Activated naive CD4-positive, alpha-beta T cell treated with anti-CD3 and anti-CD28 coated beads, Interleukin-2, amount 10 ng/mL, durations not matched to agents 7 days and 5 days (primary cell): ENCODE measurements at regions not wholly inside any gene's neighbourhood (a gene's known extent, or its start where the extent isn't known, plus 50 kb on each side); places are given as distances from the start of the nearest gene placed in this dataset.

ENCODE experiments used
- CTCF ChIA-PET: fragments of 350-600 bp; sonication (Branson Sonifier 250); formaldehyde crosslinking; loops from one replicate; lab custom pipeline; 2021; ENCODE audit warnings: antibody characterized with exemption; lab: Charles Lee
- DNase-seq: peaks from one replicate; pipeline ENCODE4 v3.0.0-alpha.2; 2020
- H3K27ac Mint-ChIP-seq: one replicate; pipeline ENCODE4 v1.8.0; 2021; ENCODE audit warnings: mild to moderate bottlenecking, moderate library complexity, mixed read lengths
- H3K27me3 Mint-ChIP-seq: one replicate; pipeline ENCODE4 v1.8.0; 2021; ENCODE audit warnings: mild to moderate bottlenecking, mixed read lengths
- H3K36me3 Mint-ChIP-seq: one replicate; pipeline ENCODE4 v1.8.0; 2021; ENCODE audit warnings: mixed read lengths
- H3K4me1 Mint-ChIP-seq: one replicate; pipeline ENCODE4 v1.8.0; 2021; ENCODE audit warnings: mixed read lengths
- H3K4me3 Mint-ChIP-seq: one replicate; pipeline ENCODE4 v1.8.0; 2021; ENCODE audit warnings: mild to moderate bottlenecking, moderate library complexity, mixed read lengths
- H3K9me3 Mint-ChIP-seq: one replicate; pipeline ENCODE4 v1.8.0; 2021; ENCODE audit warnings: mixed read lengths

DNA sequence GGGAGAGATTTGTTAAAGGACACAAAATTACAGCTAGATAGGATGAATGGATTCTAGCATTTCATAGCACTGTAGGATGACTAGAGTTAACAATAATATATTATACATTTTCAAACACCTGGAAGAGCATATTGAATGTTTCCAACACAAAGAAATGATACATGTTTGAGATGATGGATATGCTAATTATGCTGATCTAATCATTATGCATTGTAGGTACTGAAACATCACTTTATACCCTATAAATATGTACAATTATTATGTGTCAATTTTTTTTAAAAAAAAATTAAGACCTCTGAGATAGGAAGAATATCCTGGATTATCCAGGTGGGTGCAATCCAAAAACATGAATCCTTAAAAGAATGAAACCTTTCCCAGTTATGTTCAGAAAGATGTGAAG, 100.3 kb upstream of the CPNE8 start:
- Mint-ChIP-seq H3K36me3 (no peaks in the 10 kb centered on the region), H3K27me3 (no peaks in the 10 kb centered on the region), H3K4me3 (no peak overlapping the region), H3K4me1 (no peaks in the 10 kb centered on the region), H3K27ac (no peak overlapping the region), H3K9me3 (peaks cover 2% of the 10 kb centered on the region)
- CTCF ChIA-PET = no interaction called here
- no peak for DNase-seq

DNA sequence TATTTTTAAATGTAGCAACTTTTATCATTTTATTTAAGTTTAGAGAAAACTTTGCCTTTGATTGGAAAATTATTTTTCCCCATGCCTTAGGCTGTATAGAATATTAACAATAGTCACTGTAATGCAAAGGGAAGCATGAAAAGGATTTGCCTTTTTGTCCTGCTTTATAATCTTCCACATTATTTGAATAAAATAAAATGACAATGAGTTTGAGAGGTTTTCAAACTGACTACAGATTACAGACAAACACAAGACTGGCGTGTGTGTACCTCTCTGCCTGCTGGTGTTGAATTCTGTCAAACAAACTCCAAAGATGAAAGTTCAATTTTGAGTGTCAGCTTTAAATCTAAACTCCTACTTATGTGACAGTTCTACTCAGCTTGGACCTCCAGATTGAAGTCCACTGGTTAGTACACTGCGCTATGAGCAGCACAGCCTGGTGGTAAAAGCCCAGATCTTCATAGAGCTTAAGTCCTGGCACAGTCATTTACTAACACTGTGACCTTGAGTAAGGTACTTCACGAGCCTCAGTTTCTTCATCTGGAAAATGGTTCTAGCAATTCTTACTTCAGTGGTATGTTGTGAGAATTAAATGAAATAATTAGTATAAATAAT, 98.3 kb upstream of the CPNE8 start:
- Mint-ChIP-seq H3K36me3 (no peaks in the 10 kb centered on the region), H3K27ac (no peak overlapping the region), H3K4me3 (no peak overlapping the region), H3K27me3 (no peaks in the 10 kb centered on the region), H3K9me3 (peaks cover 2% of the 10 kb centered on the region), H3K4me1 (no peaks in the 10 kb centered on the region)
- CTCF ChIA-PET = no interaction called here
- DNase-seq = no peak

DNA sequence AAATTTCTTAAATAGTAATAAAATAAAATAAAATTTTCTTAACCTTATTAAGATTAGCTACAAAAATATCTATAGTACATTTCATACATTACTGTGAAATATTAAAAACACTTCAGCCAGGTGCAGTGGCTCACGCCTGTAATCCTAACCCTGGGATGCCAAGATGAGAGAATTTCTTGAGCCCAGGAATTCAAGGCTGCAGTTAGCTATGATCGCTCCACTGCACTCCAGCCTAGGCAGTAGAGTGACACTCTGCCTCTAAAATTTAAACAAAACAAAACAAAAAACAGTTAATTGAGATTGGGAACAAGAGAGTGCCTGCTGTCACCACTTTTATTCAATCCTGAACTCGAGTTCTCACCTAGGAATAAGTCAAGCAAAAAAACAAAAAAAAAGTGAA, 95.0 kb upstream of the CPNE8 start:
- Mint-ChIP-seq H3K4me1 (no peaks in the 10 kb centered on the region), H3K27me3 (no peaks in the 10 kb centered on the region), H3K9me3 (no peaks in the 10 kb centered on the region), H3K4me3 (no peak overlapping the region), H3K36me3 (no peaks in the 10 kb centered on the region), H3K27ac (no peak overlapping the region)
- no peak for DNase-seq
- CTCF ChIA-PET = no interaction called here

DNA sequence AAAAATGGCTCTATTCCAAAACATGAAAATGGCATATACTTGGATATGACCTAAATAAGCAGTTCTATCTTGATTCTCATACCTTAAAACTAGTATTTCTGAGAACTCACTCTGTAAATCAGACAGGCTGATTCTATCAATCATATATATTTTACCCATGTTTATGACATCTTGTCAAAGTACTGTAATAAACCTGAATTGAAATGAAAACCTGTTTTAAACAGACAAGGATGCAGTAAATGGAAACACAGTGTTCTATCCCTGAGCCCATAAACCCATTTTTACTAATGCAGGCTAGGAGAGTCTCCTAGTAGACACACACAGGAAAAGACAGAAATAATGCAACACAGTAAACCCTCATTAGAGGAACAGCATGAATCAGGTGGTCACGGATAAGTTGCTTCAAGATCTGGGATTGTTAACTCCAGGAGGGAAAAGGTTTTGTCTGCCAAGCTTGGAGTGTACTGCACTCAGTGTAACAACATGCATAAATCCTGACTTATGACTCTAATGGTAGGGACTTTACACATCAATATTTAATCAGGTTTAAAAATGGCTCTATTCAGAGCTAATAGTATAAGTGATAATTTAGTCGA, 93.6 kb upstream of the CPNE8 start:
- CTCF ChIA-PET = no interaction called here
- Mint-ChIP-seq H3K9me3 (no peaks in the 10 kb centered on the region), H3K4me1 (no peaks in the 10 kb centered on the region), H3K27ac (no peak overlapping the region), H3K36me3 (no peaks in the 10 kb centered on the region), H3K27me3 (no peaks in the 10 kb centered on the region), H3K4me3 (no peak overlapping the region)
- DNase-seq = no peak

DNA sequence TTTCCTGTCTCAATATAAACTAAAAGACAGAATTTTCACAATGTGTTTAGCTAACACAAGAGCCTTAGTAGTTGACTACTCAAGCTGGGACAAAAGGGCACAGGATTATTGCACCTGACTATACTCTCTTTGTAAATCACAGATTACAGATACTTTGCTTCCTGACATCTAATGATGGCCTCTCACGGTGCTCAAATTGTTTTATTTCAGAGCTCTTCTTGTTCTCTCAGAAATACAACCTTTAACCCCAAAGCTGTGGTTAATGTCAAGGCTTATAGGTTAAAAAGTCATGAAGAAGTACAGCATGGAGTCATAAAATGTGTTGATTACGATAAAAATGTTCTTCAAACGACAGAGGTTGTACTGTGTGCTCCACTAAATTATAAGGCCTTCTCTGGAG, 89.9 kb upstream of the CPNE8 start:
- CTCF ChIA-PET = no interaction called here
- no peaks in the 10 kb centered on the region for H3K36me3 Mint-ChIP-seq
- no peak for DNase-seq
- H3K9me3 Mint-ChIP-seq = no peaks in the 10 kb centered on the region
- H3K27ac Mint-ChIP-seq = no peak overlapping the region
- H3K27me3 Mint-ChIP-seq = no peaks in the 10 kb centered on the region
- H3K4me3 Mint-ChIP-seq = no peak overlapping the region
- no peaks in the 10 kb centered on the region for H3K4me1 Mint-ChIP-seq

DNA sequence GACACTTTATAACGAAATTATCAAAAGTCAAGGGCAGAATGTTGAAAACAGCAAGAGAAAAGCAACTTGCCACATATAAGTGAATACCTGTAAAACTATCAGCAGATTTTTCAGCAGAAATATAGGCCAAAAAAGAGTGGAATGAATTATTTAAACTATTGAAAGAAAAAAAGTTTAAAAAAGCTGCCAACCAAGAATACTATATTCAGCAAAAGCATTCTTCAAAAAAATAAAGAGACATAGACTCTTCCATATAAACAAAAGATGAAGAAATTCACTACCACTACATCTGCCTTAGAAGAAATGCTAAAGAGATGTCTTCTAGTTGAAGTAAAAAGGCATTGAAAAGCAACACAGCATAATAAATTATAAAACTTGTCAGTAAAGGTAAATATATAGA, 80.6 kb upstream of the CPNE8 start:
- no peak overlapping the region for H3K4me3 Mint-ChIP-seq
- no peaks in the 10 kb centered on the region for H3K27me3 Mint-ChIP-seq
- no peak overlapping the region for H3K27ac Mint-ChIP-seq
- peaks cover 19% of the 10 kb centered on the region for H3K9me3 Mint-ChIP-seq
- DNase-seq = no peak
- H3K36me3 Mint-ChIP-seq = no peaks in the 10 kb centered on the region
- CTCF ChIA-PET = no interaction called here
- H3K4me1 Mint-ChIP-seq = no peaks in the 10 kb centered on the region

DNA sequence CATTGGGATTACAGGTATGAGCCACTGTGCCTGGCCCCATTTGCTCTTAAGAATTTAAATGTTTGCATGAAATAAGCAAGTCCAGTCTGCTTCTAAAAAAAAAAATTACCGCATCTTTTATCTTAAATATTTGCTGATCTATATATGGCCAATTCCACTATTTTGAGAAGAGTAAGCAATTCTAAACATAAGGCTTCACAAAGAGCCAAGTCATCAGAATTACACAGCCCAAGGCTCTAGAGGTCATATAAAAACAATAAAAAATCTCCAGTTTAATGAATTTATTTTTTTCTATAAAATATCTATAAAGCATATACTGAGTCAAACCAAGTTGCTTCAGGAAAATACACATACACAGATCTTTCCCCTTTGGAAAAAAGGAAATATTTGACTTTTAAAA, 79.0 kb upstream of the CPNE8 start:
- Mint-ChIP-seq H3K4me1 (no peaks in the 10 kb centered on the region), H3K27ac (no peak overlapping the region), H3K36me3 (no peaks in the 10 kb centered on the region), H3K9me3 (peaks cover 20% of the 10 kb centered on the region), H3K27me3 (no peaks in the 10 kb centered on the region), H3K4me3 (no peak overlapping the region)
- DNase-seq = no peak
- CTCF ChIA-PET = no interaction called here

DNA sequence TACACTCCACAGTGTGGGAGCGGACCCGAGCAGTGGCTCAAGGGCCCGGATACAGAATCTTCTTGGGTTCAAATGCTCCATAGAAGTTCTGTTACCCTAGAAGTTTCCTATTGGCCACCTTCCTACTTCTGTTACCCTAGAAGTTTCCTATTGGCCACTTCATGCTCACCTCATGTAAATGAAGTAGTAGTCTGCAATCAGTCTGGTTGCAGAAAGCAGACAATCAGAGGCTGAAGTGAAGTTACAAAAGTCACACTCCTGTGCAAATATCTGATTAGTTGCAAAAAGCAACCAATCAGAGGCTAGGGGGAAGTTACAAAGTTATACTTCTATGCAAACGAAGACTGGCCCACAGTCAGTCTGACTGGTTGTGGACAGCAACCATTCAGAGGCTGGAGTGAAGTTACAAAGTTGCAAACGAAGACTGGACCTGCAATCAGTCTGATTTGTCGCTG, 77.8 kb upstream of the CPNE8 start:
- Mint-ChIP-seq H3K4me1 (no peaks in the 10 kb centered on the region), H3K36me3 (no peaks in the 10 kb centered on the region), H3K4me3 (no peak overlapping the region), H3K27me3 (no peaks in the 10 kb centered on the region), H3K9me3 (peaks cover 20% of the 10 kb centered on the region), H3K27ac (no peak overlapping the region)
- CTCF ChIA-PET = no interaction called here
- no peak for DNase-seq

DNA sequence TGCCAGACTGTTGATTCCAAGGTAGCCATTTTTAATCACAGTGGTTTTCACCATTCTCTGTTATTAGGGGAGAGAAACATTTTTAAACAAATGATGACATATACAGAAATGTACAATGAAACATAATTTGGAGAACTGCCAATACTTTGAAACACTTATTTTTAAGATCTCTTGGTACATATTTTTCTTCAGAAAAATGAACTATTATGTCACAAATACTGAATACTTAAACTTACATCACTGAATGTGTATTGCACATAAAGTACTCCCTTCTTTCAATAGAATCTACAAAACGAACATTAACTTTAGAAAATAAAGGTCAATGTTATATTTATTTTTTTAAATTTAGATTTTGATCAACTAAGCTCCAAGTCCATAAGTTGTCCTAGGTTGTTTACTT, 71.7 kb upstream of the CPNE8 start:
- Mint-ChIP-seq H3K4me1 (no peaks in the 10 kb centered on the region), H3K4me3 (no peak overlapping the region), H3K27ac (no peak overlapping the region), H3K36me3 (no peaks in the 10 kb centered on the region), H3K27me3 (no peaks in the 10 kb centered on the region), H3K9me3 (peaks cover 4% of the 10 kb centered on the region)
- no peak for DNase-seq
- CTCF ChIA-PET = no interaction called here

DNA sequence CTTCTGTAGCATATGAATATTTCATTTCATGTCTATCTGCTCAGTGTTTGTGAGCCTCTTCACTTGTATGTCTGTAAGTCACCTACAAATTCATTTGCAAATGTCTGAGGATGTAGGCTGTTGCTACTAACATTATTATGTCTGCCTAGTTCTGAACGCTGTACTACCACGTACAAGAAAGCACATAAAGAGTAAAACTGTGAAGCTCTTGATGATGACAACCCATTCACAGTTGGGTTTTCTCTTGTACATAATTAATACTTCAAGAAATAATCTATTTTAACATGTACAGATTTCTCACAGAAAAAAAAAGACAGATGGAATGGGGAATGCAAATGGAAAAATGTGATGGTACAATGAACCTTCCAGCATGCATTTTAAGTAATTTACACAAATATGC, 64.3 kb upstream of the CPNE8 start:
- Mint-ChIP-seq H3K9me3 (no peaks in the 10 kb centered on the region), H3K27me3 (no peaks in the 10 kb centered on the region), H3K27ac (no peak overlapping the region), H3K36me3 (no peaks in the 10 kb centered on the region), H3K4me1 (no peaks in the 10 kb centered on the region), H3K4me3 (no peak overlapping the region)
- CTCF ChIA-PET = no interaction called here
- no peak for DNase-seq

DNA sequence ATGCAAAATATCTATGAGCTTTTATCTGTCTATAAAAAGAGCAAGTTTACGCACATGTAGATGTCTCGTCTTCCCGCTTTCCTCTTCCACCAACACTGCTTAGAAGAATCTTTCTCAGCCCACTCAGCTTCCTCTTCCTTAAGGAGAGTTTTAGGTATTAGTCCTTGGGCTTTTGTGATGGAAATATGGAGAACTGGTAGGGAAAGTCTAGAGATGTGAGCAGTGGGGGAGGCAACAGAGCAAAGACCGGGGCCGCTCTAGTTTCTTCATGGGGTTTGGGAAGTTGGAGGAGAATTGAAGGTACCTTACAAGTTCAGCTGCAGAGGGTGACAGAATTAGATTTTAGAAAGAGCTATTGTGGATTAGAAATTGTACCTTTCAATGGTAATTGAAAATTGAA, 56.3 kb upstream of the CPNE8 start:
- H3K36me3 Mint-ChIP-seq = no peaks in the 10 kb centered on the region
- CTCF ChIA-PET = no interaction called here
- H3K9me3 Mint-ChIP-seq = no peaks in the 10 kb centered on the region
- H3K4me1 Mint-ChIP-seq = no peaks in the 10 kb centered on the region
- DNase-seq = no peak
- H3K27ac Mint-ChIP-seq = no peak overlapping the region
- no peak overlapping the region for H3K4me3 Mint-ChIP-seq
- H3K27me3 Mint-ChIP-seq = no peaks in the 10 kb centered on the region

DNA sequence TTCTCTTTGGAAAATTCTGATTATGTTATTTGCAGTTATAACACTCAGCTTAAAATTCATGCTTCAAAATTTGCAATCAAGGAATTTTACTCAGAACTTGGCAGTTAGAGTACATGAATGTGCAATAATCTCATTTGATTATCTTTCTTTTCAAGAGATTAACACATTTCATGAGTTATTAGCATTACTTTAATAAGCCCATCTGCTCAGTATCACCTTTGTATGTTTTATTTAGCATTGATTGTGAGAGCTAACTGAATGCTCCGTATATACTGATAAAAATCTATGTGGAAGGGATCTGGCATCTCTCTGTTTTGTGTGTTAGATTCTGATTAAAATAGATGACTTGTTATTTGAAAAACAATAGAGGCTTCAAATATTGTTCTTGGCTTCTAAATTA, 55.6 kb upstream of the CPNE8 start:
- H3K27ac Mint-ChIP-seq = no peak overlapping the region
- H3K27me3 Mint-ChIP-seq = no peaks in the 10 kb centered on the region
- no peaks in the 10 kb centered on the region for H3K4me1 Mint-ChIP-seq
- no peak for DNase-seq
- no peaks in the 10 kb centered on the region for H3K36me3 Mint-ChIP-seq
- no peaks in the 10 kb centered on the region for H3K9me3 Mint-ChIP-seq
- CTCF ChIA-PET = no interaction called here
- no peak overlapping the region for H3K4me3 Mint-ChIP-seq

DNA sequence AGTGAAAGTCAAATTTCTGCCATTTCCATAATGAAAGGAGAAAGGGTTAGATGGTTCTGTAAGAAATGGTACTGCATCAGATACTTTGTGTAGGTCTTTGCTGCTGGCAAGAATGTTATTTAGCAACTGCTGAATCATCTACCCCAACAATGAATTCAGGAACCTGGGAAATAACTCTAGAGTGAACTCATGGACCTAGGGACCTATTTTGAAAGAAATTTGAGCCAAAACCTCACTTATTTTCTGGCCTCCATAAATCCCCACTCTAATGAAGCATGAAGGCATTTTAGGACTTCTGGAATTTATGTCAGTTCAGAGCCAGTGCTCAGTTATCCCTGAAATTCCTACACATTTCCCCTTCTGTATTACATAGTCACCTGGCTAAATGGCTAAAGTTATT, 50.9 kb upstream of the CPNE8 start:
- Mint-ChIP-seq H3K36me3 (no peaks in the 10 kb centered on the region), H3K4me1 (no peaks in the 10 kb centered on the region), H3K27ac (no peak overlapping the region), H3K27me3 (no peaks in the 10 kb centered on the region), H3K9me3 (peaks cover 2% of the 10 kb centered on the region), H3K4me3 (no peak overlapping the region)
- DNase-seq = no peak
- CTCF ChIA-PET = no interaction called here
